Chondrocyte (in vitro differentiated cells): ENCODE measurements at regions not wholly inside any gene's neighbourhood (a gene's known extent, or its start where the extent isn't known, plus 50 kb on each side); places are given as distances from the start of the nearest gene placed in this dataset.
"Not testable (repeated sequence)": the region's sequence is repeated elsewhere in the genome, so short reads cannot be mapped to it uniquely, and the experiment has no call there.

ENCODE experiments used
- DNase-seq: peaks from one replicate; pipeline ENCODE4 v3.0.0; 2021; ENCODE audit warnings: mixed read lengths, low spot score
- H3K27ac Mint-ChIP-seq: one replicate; pipeline ENCODE4 v1.8.0; 2021; ENCODE audit warnings: mild to moderate bottlenecking, moderate library complexity, mixed read lengths; ENCODE audit not compliant: unreplicated experiment
- H3K27me3 Mint-ChIP-seq: 2 replicates; pipeline ENCODE4 v1.8.0; 2021; ENCODE audit warnings: low read depth, mixed read lengths
- H3K36me3 Mint-ChIP-seq: 2 replicates; pipeline ENCODE4 v1.8.0; 2021; ENCODE audit warnings: low read depth, mixed read lengths
- H3K4me1 Mint-ChIP-seq: 2 replicates; pipeline ENCODE4 v1.8.0; 2021; ENCODE audit warnings: low read depth, mild to moderate bottlenecking, mixed read lengths
- H3K4me3 Mint-ChIP-seq: one replicate; pipeline ENCODE4 v1.8.0; 2021; ENCODE audit warnings: mild to moderate bottlenecking, moderate library complexity, mixed read lengths; ENCODE audit not compliant: unreplicated experiment
- H3K9me3 Mint-ChIP-seq: 2 replicates; pipeline ENCODE4 v1.8.0; 2021; ENCODE audit warnings: low read depth, mixed read lengths
- CTCF ChIP-seq: fragments of 200-600 bp; sonication (generic); IDR thresholded peaks from 2 replicates; pipeline ENCODE4 v1.5.0; 2021; ENCODE audit warnings: antibody characterized with exemption, mild to moderate bottlenecking, moderate library complexity

GRCh38 chr3:153414982-153415381 lies 253.0 kb downstream of the RAP2B start:
- H3K9me3 Mint-ChIP-seq = peaks cover 21% of the 10 kb centered on the region
- peaks cover 3% of the 10 kb centered on the region for H3K36me3 Mint-ChIP-seq
- peaks cover 12% of the 10 kb centered on the region for H3K27me3 Mint-ChIP-seq
- H3K27ac Mint-ChIP-seq = no peak overlapping the region
- H3K4me3 Mint-ChIP-seq = no peak overlapping the region
- peaks cover 13% of the 10 kb centered on the region for H3K4me1 Mint-ChIP-seq
- no peak for DNase-seq
- TF ChIP-seq CTCF = no peak

GRCh38 chr3:153422314-153422713 lies 260.3 kb downstream of the RAP2B start:
- Mint-ChIP-seq H3K4me1 (no peaks in the 10 kb centered on the region), H3K36me3 (peaks cover 7% of the 10 kb centered on the region), H3K4me3 (no peak overlapping the region), H3K27me3 (no peaks in the 10 kb centered on the region), H3K9me3 (peaks cover 57% of the 10 kb centered on the region), H3K27ac (no peak overlapping the region)
- no peak for TF ChIP-seq CTCF
- no peak for DNase-seq

GRCh38 chr3:153423820-153424219 lies 261.8 kb downstream of the RAP2B start:
- H3K4me1 Mint-ChIP-seq, H3K4me3 Mint-ChIP-seq, H3K27ac Mint-ChIP-seq, H3K27me3 Mint-ChIP-seq, H3K36me3 Mint-ChIP-seq, DNase-seq: not testable (repeated sequence)
- H3K9me3 Mint-ChIP-seq = peaks cover 45% of the 10 kb centered on the region

- Mint-ChIP-seq H3K4me3 (no peak overlapping the region), H3K27ac (no peak overlapping the region), H3K9me3 (peaks cover 33% of the 10 kb centered on the region), H3K4me1 (peaks cover 5% of the 10 kb centered on the region), H3K36me3 (peaks cover 5% of the 10 kb centered on the region), H3K27me3 (no peaks in the 10 kb centered on the region)
- DNase-seq = no peak
- no peak for TF ChIP-seq CTCF
These were observed 264.3 kb downstream of the RAP2B start for GRCh38 chr3:153426344-153426743.

- DNase-seq = no peak
- Mint-ChIP-seq H3K36me3 (peaks cover 5% of the 10 kb centered on the region), H3K27me3 (no peaks in the 10 kb centered on the region), H3K27ac (no peak overlapping the region), H3K9me3 (peaks cover 33% of the 10 kb centered on the region), H3K4me1 (peaks cover 5% of the 10 kb centered on the region), H3K4me3 (no peak overlapping the region)
- no peak for TF ChIP-seq CTCF
These were observed 264.8 kb downstream of the RAP2B start for GRCh38 chr3:153426803-153427202.

- Mint-ChIP-seq H3K27ac (no peak overlapping the region), H3K4me1 (peaks cover 5% of the 10 kb centered on the region), H3K9me3 (peaks cover 12% of the 10 kb centered on the region), H3K36me3 (no peaks in the 10 kb centered on the region), H3K27me3 (no peaks in the 10 kb centered on the region), H3K4me3 (no peak overlapping the region)
- no peak for TF ChIP-seq CTCF
- no peak for DNase-seq
These were observed 267.8 kb downstream of the RAP2B start for GRCh38 chr3:153429821-153430220.
